ENCODE measurements at regions not wholly inside any gene's neighbourhood (a gene's known extent, or its start where the extent isn't known, plus 50 kb on each side); places are given as distances from the start of the nearest gene placed in this dataset.
A peak's percentile ranks its signal among the peaks of the same experiment; 100 is the strongest.

DNA sequence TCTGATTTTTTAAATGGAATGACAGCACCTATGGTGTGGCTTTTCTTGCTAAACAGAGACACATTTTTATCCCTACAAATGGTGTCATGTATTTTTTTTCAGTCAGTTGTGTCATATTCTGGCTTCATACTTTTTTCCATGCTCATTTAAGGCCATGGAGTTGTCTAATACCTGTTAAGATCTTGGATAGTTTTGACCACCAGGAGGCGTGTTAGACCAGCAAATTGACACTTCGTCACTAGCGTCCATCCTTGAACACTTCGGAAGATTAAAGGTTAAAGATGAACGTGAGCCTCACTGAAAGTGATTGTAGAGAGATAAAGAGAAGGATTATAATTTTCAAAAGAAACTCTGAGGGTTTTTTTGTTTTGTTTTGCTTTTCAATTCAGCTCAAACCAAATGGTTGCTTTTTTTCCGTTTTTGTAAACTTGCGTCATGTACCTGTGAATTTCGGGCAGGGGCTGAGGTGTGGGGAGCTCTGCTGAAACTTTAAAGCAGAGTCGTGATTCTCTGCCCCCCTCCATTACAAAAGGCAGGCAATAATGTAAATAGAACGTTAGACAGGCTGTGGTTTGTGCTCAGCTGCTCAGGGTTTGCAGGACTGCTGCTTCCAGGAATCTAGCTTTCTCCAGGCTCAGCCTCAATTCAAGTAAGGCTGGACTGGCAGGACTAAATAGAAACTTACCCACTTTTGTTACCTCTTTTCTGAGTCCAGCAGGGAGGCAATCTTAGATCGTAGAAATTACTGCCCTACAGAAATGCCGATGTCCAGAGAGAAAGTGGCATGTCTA is 245.1 kb downstream of the FOXA2 start (continued):
- TF ChIP-seq ZNF382 (CRISPR knock-in tag; IDR thresholded peaks at IDR 0.05; ENCODE audit: borderline replicate concordance) (no peak), CBX2 (IDR thresholded peaks at IDR 0.05; ENCODE audit: low read depth, low read length) (no peak), CBX2 (CRISPR knock-in tag; IDR thresholded peaks at IDR 0.05; ENCODE audit: low read depth) (no peak), CBX1 (IDR thresholded peaks at IDR 0.05; ENCODE audit: low read depth) (no peak), ZNF703 (CRISPR knock-in tag; IDR thresholded peaks at IDR 0.05; ENCODE audit: borderline replicate concordance) (no peak), JDP2 (CRISPR knock-in tag; IDR thresholded peaks at IDR 0.05; ENCODE audit: borderline replicate concordance) (no peak), NFRKB (IDR thresholded peaks at IDR 0.05) (no peak), TEAD3 (CRISPR knock-in tag; optimal IDR thresholded peaks at IDR 0.05; ENCODE audit: borderline replicate concordance) (no peak), ZNF670 (CRISPR knock-in tag; IDR thresholded peaks at IDR 0.05; ENCODE audit: borderline replicate concordance) (no peak), HNRNPLL (IDR thresholded peaks at IDR 0.05; ENCODE audit: low read depth, low read length, poor library complexity, severe bottlenecking) (no peak), PHF8 (CRISPR knock-in tag; IDR thresholded peaks at IDR 0.05) (no peak), NFKBIZ (CRISPR knock-in tag; IDR thresholded peaks at IDR 0.05) (no peak), PITX1 (CRISPR knock-in tag; IDR thresholded peaks at IDR 0.05) (peak; percentile 65; the same call in 1 of the 2 replicates), FOXA3 (CRISPR knock-in tag; IDR thresholded peaks at IDR 0.05) (peak; percentile 33; the same call in 1 of the 2 replicates), SRF (IDR thresholded peaks at IDR 0.05; ENCODE audit: low read depth, low read length) (0 out of 2 replicates have a peak, but pooled peaks have one; percentile 20), RCOR2 (CRISPR knock-in tag; IDR thresholded peaks at IDR 0.05) (0 out of 2 replicates have a peak, but pooled peaks have one; percentile 17), ZNF136 (CRISPR knock-in tag; IDR thresholded peaks at IDR 0.05; ENCODE audit: low read depth) (no peak), ASH2L (IDR thresholded peaks at IDR 0.05; ENCODE audit: insufficient read length, low read depth, low read length) (peak; percentile 28), KLF15 (CRISPR knock-in tag; IDR thresholded peaks at IDR 0.05; ENCODE audit: borderline replicate concordance) (no peak), SMAD3 (CRISPR knock-in tag; IDR thresholded peaks at IDR 0.05) (0 out of 2 replicates have a peak, but pooled peaks have one; percentile 63), ZNF564 (CRISPR knock-in tag; IDR thresholded peaks at IDR 0.05) (no peak), ZNF17 (CRISPR knock-in tag; IDR thresholded peaks at IDR 0.05) (no peak)
- TF ChIP-seq, protein P1, sequence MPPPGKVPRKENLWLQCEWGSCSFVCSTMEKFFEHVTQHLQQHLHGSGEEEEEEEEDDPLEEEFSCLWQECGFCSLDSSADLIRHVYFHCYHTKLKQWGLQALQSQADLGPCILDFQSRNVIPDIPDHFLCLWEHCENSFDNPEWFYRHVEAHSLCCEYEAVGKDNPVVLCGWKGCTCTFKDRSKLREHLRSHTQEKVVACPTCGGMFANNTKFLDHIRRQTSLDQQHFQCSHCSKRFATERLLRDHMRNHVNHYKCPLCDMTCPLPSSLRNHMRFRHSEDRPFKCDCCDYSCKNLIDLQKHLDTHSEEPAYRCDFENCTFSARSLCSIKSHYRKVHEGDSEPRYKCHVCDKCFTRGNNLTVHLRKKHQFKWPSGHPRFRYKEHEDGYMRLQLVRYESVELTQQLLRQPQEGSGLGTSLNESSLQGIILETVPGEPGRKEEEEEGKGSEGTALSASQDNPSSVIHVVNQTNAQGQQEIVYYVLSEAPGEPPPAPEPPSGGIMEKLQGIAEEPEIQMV (CRISPR knock-in tag; IDR thresholded peaks at IDR 0.05; ENCODE audit: low read depth), result no peak
- TF ChIP-seq, protein P2, sequence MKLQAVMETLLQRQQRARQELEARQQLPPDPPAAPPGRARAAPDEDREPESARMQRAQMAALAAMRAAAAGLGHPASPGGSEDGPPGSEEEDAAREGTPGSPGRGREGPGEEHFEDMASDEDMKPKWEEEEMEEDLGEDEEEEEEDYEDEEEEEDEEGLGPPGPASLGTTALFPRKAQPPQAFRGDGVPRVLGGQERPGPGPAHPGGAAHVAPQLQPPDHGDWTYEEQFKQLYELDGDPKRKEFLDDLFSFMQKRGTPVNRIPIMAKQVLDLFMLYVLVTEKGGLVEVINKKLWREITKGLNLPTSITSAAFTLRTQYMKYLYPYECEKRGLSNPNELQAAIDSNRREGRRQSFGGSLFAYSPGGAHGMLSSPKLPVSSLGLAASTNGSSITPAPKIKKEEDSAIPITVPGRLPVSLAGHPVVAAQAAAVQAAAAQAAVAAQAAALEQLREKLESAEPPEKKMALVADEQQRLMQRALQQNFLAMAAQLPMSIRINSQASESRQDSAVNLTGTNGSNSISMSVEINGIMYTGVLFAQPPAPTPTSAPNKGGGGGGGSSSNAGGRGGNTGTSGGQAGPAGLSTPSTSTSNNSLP (IDR thresholded peaks at IDR 0.05; ENCODE audit: low read depth, low read length), result peak; percentile 20; the same call in 1 of the 2 replicates
- TF ChIP-seq, protein P3, sequence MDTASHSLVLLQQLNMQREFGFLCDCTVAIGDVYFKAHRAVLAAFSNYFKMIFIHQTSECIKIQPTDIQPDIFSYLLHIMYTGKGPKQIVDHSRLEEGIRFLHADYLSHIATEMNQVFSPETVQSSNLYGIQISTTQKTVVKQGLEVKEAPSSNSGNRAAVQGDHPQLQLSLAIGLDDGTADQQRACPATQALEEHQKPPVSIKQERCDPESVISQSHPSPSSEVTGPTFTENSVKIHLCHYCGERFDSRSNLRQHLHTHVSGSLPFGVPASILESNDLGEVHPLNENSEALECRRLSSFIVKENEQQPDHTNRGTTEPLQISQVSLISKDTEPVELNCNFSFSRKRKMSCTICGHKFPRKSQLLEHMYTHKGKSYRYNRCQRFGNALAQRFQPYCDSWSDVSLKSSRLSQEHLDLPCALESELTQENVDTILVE (CRISPR knock-in tag; IDR thresholded peaks at IDR 0.05), result peak; percentile 81; the same call in 1 of the 2 replicates
- TF ChIP-seq, protein P4, sequence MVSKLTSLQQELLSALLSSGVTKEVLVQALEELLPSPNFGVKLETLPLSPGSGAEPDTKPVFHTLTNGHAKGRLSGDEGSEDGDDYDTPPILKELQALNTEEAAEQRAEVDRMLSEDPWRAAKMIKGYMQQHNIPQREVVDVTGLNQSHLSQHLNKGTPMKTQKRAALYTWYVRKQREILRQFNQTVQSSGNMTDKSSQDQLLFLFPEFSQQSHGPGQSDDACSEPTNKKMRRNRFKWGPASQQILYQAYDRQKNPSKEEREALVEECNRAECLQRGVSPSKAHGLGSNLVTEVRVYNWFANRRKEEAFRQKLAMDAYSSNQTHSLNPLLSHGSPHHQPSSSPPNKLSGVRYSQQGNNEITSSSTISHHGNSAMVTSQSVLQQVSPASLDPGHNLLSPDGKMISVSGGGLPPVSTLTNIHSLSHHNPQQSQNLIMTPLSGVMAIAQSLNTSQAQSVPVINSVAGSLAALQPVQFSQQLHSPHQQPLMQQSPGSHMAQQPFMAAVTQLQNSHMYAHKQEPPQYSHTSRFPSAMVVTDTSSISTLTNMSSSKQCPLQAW (CRISPR knock-in tag; IDR thresholded peaks at IDR 0.05), result no peak

Data from HepG2 (cell line).